ENCODE measurements at regions not wholly inside any gene's neighbourhood (a gene's known extent, or its start where the extent isn't known, plus 50 kb on each side); places are given as distances from the start of the nearest gene placed in this dataset.
"Not testable (repeated sequence)": the region's sequence is repeated elsewhere in the genome, so short reads cannot be mapped to it uniquely, and the experiment has no call there.

- not testable (repeated sequence) for TF ChIP-seq CTCF (IDR thresholded peaks at IDR 0.05; ENCODE audit: insufficient read depth, low read length); GABPA (IDR thresholded peaks at IDR 0.05; ENCODE audit: low read depth); REST (IDR thresholded peaks at IDR 0.05; ENCODE audit: insufficient replicate concordance, low read depth)
These were observed 1347.6 kb downstream of the GATA3 start for GRCh38 chr10:9402067-9402466.

Measured in HL-60 (cell line).